ENCODE measurements at regions not wholly inside any gene's neighbourhood (a gene's known extent, or its start where the extent isn't known, plus 50 kb on each side); places are given as distances from the start of the nearest gene placed in this dataset.

DNA sequence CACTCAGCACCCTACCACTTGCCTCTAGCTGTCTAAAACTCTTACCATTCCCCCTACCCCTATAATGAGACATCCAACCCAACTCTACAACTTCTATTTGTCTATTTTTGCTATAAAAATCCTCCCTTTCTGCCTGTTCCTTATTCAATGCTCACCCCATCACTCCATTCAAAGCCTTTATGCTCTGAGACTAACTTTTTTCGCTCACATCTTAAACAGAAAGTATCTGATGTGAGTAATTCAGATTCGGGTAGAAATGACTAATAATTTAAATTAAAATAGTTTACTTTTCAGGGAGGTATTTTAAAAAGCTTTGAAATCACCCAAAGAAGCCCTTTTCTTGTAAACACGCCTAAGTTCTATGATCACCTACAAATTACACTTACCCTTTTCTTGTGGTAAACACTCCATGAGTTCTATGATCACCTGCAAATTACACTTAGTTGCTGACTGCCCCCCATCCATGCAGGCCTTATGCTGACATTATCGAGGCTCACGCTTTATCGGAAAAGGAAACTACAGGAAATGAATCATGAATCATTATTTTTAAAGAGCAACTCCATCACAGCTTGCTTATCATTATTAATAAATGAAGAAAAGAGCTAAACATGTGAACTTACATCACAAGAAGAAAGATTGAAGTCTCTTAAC lies 168.7 kb upstream of the PPP1R2C start:
- DNase-seq: no peak

DNA sequence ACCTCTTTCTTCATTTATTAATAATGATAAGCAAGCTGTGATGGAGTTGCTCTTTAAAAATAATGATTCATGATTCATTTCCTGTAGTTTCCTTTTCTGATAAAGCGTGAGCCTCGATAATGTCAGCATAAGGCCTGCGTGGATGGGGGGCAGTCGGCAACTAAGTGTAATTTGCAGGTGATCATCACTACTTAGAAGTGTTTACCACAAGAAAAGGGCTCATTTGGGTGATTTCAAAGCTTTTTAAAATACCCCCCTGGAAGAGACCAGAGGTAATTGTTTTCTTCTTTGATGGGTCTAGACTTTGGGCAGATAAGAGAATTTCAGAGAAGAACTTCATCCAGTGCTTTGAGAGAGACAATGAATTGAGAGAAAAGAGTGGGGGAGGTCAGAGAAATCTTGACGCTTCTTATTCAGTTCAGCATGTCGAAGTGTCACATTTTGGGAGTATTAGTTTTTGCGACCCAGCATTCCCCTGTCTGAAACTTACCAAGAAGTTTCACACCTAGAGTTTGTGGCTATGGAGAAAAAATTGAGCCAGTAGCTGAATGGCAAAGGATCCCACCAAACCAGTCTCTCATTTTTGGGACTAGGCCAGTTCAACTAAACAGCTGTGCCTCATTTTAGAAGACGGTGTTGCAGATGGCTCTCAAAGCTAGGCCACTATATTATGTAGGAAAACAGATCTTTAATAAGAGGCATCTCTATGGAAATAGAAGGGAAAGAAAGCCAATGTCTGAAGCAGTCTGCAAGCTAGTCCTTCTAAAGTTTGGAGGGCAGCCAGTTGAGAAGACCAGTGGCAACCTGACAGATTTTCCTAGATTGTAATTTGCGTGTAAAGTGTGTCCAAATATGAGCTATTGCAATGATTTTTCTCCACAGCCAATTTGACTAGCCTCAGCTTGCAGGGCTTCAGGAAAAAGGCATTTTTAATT lies 171.0 kb upstream of the PPP1R2C start:
- DNase-seq: no peak

DNA sequence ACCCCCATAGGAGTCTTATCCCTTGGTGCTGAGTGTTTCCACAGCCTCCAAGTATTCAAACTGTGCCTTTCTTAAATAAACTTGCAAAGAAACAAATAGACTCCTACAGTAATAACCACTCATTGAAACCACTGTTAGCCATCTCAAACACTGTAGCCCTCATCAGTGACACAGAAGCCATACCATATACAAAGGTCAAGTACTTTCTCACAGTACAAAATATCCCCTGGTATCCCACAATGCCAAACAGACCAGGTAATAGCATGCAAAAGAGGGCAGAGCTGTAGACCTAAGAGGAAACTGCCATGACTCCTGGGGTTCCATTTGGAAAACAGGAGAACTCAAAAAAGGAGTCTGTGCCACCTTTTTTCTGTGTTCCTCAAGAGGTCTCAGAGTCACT lies 173.8 kb upstream of the PPP1R2C start:
- no peak for DNase-seq

DNA sequence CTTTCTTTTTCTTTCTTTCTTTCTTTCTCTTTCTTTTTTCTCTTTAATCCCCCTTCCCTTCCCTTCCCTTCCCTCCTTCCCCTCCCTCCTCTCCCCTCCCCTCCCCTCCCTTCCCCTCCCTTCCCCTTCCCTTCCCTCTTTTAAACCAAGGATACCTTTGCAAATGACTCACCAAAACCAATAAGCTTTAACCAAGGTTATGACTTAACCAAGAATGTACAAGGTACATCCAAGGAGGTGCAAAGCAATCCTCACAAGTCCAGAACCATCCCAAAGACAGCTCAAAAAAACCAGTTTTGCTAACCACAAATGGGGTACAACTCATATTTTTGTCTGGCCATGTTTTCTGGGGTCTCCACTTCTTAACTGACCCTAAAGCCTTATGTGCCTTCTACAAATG lies 174.7 kb upstream of the PPP1R2C start:
- DNase-seq: no peak

DNA sequence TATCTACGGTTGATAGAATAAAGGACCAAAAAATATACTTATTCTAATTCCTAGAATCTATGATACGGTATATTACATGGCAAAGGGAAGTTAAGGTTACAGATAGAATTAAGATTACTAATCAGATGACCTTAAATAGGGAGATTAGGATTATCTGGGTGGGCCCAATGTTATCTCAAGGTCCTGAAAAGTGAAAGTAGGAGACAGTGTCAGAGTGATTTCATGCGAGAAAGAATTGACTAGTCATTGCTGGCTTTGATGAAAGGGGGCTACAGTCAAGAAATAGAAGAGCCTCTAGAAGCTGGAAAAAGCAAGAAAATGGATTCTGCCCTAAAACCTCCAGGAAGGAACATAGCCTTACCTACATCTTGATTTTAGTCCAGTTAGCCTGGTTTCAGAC lies 176.9 kb upstream of the PPP1R2C start:
- no peak for DNase-seq

DNA sequence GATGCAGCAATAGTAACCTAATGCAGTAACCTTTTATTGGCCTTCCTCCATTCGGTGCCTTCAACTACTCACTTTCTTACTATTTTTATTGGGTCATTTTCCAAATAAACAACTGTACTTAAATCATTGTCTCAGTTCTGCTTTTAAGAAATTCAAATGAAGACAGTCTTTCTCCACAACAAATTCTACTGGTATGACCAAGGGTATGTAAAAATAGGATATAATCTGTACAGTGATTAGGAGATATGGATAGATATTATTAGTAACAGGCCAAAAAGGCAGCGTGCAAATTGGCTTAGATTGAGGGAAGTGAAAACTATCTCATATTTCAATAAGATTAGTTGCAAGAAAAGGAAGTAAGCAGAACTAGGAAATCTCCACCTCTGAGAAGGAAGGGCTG lies 177.4 kb upstream of the PPP1R2C start:
- DNase-seq: no peak

DNA sequence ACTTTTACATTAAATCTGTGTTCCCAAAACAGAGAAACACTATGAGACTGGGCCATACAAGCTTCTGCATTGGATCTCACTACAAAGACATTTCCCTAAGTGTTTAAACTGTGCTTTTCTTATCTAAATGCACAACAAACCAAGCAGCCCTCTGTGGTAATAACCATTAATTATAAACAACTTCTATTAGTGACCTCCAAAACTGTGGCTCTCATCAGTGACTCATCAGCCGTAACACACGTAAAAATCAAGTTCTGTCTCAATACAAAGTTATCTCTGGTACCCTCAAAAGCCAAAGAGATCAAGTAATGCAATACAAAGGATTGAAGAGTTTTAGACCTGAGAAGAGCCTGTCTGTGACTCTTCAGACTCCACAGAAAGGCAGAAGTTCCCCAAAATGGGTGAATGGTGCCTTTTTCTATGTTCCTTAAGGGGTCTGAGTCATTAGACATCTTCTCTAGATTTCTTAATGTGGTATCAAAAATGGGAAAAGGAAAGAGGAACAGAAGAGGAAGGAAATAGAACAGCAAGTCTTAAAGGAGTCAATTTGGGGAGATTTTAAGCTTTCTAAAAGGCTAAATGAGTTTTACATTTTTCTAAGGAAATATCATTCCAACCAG lies 189.8 kb upstream of the PPP1R2C start:
- no peak for DNase-seq

DNA sequence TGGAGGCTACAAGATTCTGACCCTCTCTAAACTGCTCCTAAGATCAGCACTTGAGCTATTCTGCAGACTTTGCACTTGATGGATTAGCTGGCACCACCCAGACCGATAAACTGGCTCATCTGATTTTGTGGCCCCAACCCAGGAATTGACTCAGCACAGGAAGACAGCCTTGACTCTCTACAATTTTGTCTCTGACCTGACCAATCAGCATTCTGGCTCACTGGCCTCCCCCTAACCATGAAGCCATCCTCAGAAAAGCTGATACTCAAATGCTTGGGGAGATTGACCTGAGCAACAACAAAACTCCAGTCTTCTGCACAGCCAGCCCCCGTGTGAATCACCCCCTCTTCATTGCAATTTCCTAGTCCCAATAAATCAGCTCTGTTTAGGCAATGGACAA lies 195.4 kb upstream of the PPP1R2C start:
- no peak for DNase-seq

DNA sequence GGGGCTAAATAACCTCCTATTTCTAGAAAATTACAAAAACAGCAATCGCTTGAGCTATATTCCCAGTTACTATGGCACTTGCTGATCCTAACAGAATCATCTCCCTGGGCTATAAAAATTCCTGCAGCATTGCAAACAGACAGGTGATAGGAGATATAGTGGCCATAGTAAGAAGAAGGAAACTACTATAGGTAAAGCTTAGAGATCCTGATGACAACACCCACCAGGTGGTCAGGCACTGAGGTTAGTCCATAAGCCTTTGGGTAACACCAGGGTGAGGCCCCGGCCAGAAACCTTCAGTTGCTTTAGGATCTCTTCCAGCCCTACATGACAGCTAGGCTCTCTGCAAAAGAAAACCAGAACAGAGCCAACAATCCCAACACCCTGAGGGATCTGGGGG lies 197.9 kb upstream of the PPP1R2C start:
- DNase-seq: no peak

DNA sequence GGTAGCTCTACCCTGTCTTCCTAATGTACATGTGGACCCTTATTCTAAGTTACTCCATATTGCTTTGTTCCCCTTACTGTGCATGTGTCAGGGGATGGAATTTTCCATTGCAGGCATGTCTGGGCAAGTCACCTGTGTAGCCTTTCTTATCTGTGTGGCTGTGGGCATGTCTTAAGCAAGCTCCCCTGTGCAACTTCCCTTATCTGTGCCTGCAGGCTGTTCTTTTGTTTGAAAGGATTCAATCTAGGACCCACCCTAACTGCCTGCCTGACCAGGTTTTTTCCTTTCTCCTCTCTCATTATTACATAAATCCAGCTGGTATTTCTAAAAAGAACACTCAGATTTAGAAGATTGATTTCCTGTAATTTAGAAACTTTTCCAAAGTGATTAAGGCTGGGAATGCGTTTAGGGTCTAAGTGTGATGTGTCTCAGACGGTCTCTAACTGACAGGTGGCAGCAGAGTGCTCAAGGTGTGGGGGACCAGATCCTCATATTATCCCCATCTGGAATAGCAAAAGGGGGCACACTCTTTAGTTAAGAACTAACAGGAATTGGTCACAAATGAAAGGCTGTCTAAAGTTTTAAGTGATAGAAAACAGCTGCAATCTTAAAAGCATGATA lies 198.9 kb upstream of the PPP1R2C start:
- DNase-seq: no peak

DNA sequence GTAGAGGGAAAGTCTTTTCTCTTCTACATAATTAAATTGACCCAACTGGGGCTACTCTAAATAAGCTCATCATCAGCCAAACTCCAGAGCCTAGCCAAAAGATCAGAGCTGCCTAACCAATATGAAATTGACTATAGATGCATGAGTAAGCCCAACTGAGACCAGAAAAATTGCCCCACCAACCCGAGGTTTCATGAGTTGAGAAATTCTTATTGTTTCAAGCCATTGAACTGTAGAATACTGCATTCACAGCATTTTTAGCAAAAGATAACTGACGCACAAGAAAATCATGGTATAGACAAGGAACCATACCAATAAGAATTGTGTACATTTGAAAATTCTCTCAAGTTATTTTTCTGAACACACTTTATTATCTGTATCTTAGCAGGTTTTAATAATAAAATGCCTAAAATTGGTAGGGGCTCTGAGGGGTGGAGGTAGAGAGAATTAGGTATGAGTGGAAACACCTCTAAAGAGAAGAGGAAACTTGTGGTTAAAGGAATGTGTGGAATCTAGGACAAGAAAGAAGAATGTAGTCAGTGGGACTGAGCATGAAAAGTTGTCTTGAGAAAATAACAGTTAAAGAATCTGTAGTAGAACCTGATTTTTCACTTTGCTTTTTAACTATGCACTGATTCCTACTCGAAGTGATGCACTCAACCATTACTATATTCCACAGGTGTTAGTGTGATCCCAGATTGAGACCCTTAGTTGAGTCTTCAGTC lies 200.9 kb upstream of the PPP1R2C start:
- no peak for DNase-seq

DNA sequence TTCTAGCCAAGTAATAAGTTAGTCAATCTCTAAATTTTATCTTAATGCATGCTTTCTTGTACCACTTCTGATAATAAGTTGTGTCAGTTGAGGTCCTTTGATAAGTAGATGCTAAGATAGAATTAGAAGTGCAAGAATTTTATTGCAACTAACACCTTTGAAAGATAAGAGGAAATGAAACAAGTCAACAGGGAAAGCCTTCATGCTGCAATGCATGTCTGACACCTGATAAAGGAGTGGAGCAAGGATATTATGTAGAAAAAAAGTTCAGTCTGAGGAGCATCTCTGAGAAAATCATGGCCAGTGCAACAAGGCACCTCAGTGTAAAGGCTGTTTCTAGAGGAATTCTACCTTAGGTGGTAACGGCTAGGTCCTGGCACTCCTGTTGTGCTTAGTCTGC lies 210.7 kb upstream of the PPP1R2C start:
- no peak for DNase-seq

DNA sequence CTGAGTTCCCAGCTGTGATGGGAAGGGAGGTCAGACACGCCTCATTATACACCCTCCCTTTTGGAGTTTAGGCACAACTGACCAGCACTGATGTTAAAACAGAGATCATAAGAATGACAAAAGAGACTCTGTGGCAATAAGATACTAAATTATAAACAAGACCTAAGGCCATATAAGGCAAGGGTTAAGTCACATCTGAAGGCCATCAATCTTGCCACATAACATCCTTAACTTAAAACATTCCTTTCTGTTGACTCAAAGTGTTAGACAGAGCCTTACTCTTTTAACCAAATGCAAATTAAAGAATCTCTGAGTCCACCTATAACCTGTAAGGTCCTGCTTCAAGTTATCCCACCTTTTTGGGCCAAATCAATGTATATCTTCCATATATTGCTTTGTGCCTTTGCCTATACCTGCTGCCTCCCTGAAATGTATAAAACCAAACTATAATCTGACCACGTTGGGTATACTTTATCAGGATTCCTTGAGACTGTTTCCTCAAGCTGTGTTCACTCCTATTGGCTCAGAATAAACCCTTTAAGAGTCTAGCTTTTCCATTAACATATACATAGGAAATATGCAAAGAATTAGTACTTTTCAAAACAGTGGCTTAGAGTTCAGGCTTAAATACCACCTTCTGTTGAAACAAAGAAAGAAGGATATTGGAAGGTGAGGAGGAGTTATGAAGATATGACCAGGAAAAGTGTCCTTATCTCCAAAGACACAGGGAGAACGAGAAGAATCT lies 214.4 kb upstream of the PPP1R2C start:
- no peak for DNase-seq

DNA sequence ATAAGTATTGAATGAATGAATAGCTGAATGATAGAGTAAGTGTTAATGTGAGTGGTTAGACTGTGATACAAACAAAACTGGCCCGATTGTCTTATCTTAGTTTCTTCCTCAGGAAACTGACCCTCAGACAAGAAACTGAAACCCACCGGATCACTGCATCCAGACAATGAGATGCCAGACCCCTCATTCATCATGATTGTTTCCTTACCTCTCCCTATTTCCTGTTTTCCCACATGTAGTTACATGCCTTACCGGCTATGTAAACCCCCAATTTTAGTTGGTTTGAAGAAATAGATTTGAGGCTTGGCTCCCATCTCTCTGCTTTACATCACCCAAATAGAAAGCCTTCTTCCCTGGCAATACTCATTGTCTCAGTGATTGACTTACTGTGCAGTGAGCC lies 218.9 kb upstream of the PPP1R2C start:
- DNase-seq: no peak

DNA sequence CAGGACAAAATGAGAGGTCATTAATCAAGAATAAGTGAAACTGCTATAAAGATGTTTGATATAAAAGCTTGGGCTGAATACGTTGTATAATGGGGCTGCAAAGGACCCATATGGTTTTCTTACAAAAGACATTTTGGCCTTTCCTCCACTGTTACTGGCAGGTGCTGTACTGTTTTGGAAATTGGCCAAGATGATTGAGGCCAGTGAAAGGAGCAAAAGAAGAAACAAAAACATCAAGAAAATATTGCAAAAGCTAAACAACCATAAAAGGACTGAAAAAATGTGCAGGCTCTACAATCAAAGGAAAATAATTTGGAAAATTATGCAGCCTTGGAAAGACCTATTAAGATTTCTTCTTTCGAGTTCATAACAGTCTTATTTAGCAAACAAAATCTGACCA lies 222.2 kb upstream of the PPP1R2C start:
- no peak for DNase-seq

DNA sequence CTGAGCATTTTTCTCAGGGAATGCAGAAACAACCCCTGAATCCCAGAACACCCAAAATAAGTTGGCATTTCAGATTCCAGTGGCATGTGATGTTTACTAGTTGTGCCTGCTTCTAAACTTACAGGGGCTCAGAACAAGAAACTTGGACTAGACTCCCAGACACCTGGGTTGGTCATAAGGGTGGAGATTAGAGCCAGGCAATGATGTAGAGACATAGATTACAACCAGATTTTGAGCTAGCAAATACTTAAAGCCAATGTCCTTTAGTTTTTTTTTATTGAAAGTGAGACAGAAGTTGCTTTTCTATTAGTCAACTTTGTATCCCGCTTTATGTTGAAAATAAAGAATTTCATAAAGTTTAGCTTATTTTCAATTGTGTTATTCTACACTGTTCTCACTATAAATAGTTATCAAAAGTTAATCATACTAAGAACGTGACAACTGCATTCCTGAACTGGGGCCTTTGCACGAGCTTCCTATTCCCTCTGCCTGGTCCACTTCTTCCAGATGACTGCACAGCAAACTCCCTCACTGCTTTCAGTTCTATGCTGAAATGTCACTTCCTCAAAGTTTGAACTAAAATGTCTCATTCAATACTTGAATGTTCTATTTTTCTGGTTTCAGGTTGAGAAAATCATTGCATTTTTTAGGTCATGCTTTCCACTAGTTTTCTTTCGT lies 224.7 kb upstream of the PPP1R2C start:
- no peak for DNase-seq

DNA sequence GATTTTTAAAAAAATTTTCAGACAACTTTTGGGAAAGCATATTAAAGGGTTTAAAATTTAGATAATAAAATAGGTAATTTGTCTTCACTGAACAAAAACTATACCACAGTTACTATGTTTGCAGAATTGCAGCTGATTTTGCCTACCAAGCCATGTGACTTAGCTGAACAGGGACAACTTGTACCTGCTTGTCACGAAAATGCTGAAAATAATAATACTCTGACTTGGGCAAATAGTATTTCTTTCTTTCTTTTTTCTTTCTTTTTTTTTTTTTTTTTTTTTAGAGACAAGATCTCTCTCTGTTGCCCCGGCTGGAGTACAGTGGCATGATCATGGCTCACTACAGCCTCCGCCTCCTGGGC lies 225.2 kb upstream of the PPP1R2C start:
- no peak for DNase-seq

DNA sequence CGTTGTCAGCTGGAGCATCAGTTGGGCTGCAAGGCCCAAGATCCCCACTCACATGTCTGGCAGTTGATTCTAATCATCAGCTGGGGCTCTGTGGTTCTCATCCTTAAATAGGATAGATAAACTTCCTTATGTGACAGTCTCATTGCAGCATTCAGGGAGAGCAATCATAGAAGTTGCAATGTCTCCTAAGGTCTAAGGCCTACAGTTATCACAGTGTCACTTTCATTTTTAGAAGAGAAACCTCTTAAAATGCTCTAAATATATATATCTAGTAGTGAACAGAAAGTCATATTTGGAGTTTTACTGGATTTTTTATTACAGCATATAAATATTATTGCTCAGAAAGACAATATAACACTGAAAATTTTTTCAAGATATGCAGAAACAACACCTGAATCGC lies 226.0 kb upstream of the PPP1R2C start:
- no peak for DNase-seq

DNA sequence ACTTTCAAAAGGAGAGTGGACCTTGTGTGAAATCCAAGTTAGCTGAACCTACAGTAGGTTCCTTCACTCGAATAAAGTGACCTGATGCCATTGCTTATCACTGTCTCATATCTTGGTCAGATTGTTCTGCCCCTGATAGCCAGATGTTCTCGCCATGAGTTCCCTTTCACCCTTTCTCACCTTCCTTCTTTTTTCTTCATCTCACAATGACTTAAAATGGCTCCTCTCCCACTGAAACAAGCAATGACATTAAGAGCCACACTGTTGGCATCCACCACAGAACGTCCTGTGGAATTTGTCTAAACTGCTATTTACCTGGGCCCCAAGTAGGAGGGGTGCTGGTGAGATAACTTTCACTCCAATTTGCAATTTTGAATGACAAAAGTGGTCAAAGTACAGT lies 227.6 kb upstream of the PPP1R2C start:
- DNase-seq: no peak

DNA sequence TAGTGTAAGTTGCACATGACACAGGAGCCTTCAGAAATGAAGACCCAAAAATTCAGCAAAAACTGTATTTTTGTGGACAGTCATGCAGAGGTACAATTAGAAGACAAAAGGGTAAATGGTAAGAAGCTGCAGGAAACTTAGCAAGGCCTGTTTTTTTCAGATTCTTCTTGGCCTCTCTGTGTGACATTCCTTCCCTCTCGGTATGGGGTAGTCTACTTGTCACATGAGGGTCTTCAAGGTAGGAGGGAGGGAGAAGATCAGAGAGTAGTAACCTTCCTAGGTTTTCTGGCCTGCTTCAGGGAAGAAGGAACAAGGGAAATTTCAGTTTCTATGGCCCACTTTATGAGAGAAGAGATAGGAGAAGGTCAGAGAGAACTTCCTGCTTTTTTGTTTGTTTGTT lies 230.4 kb upstream of the PPP1R2C start:
- DNase-seq: no peak

DNA sequence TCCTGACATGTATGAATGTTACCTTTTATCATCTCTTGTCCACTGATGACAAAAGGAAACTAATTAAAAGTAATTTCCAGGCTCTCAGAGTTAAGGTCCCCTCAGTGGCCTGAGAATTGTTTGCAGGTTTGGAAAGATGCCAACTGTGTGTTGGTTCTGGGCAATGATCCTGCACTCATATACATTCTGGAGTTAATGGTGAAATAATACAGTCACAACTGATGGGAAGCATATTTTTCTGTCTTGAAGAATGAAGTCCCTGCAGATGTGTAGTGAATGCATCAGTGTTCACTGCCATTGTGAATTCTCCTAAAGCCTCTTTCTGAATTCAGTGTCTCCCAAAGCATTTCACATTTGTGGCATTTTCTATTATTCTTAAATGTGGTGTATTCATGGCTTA lies 238.1 kb upstream of the PPP1R2C start:
- DNase-seq: peak in 1 of 2 experiments; percentile 6

DNA sequence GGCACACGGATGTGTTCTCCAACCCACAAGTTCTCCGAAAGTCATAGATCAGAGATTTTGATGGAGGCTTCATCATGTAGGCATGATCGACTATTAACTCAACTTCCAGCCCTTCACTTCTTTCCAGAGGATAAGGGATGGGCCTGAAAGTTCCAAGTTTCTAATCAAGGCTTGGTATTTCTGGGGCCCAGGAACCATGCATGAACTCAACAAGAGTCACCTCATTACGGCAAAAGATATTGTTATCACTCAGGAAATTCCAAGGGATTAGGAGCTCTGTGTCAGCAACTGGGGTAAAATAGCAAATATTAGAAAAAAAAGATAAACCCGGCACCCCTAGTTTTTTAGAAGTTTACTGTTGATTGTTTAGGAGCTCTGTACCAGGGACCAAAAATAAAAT lies 240.1 kb upstream of the PPP1R2C start:
- no peak for DNase-seq

Data from NCI-H1930 (cell line).